GM12865 (cell line): ENCODE measurements at regions not wholly inside any gene's neighbourhood (a gene's known extent, or its start where the extent isn't known, plus 50 kb on each side); places are given as distances from the start of the nearest gene placed in this dataset.

Experiments used
- DNase-seq: peaks from one replicate; pipeline ENCODE4 v3.0.0; 2010; ENCODE audit warnings: low read depth
- H3K4me3 ChIP-seq: 2 replicates; pipeline ENCODE4 v1.5.1; 2011; ENCODE audit warnings: mild to moderate bottlenecking, low read depth, low read length, control low read depth
- CTCF ChIP-seq: IDR thresholded peaks from 2 replicates; pipeline ENCODE4 v1.5.1; 2011; ENCODE audit warnings: low read length, control low read depth, low read depth, inconsistent platforms; ENCODE audit not compliant: insufficient read depth; ENCODE audit errors: missing control alignments

GRCh38 chr17:72287586-72287985 is 166.8 kb downstream of the SOX9 start:
- no peak for DNase-seq

GRCh38 chr17:72294487-72294893 is 173.7 kb downstream of the SOX9 start:
- DNase-seq, result no peak
- no peak for TF ChIP-seq CTCF
- H3K4me3 ChIP-seq, result no peak overlapping the region

More at GRCh38 chr17:72287586-72287985, 166.8 kb downstream of the SOX9 start:
- H3K4me3 ChIP-seq, result no peak overlapping the region
- no peak for TF ChIP-seq CTCF

GRCh38 chr17:72295916-72296315 is 175.1 kb downstream of the SOX9 start:
- H3K4me3 ChIP-seq, result no peak overlapping the region
- TF ChIP-seq CTCF, result no peak
- no peak for DNase-seq

GRCh38 chr17:72296456-72296855 is 175.6 kb downstream of the SOX9 start:
- DNase-seq, result no peak
- TF ChIP-seq CTCF, result no peak
- H3K4me3 ChIP-seq, result no peak overlapping the region

GRCh38 chr17:72297326-72298115 is 176.7 kb downstream of the SOX9 start:
- DNase-seq, result no peak
- no peak overlapping the region for H3K4me3 ChIP-seq
- no peak for TF ChIP-seq CTCF

GRCh38 chr17:72299100-72299499 is 178.3 kb downstream of the SOX9 start:
- no peak for TF ChIP-seq CTCF
- no peak overlapping the region for H3K4me3 ChIP-seq
- no peak for DNase-seq

- DNase-seq, result no peak
- no peak overlapping the region for H3K4me3 ChIP-seq
- TF ChIP-seq CTCF, result no peak
Measured at GRCh38 chr17:72299592-72299991, 178.8 kb downstream of the SOX9 start.
